ENCODE measurements at regions not wholly inside any gene's neighbourhood (a gene's known extent, or its start where the extent isn't known, plus 50 kb on each side); places are given as distances from the start of the nearest gene placed in this dataset.
A peak's percentile ranks its signal among the peaks of the same experiment; 100 is the strongest.
"Not testable (repeated sequence)": the region's sequence is repeated elsewhere in the genome, so short reads cannot be mapped to it uniquely, and the experiment has no call there.

DNA sequence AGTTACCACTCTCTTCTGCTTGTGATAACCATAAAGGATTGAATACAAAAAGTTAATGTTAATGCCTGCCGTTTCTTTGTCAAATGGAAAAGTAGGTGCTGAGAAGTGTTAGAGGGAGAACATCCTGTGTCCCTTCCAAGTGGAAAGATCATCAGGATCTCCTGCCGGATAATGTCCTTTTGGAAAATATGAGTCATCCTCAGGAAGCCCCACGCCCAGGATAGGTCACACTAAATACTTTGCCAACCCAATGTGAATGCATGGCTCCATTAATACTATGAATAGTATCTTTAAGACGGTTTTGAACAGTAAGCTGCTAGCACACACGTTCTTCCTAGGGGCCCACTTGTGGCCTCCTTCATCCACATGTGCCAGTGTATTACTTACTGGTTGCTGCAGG lies 279.5 kb downstream of the ZNF326 start:
- DNase-seq: no peak

DNA sequence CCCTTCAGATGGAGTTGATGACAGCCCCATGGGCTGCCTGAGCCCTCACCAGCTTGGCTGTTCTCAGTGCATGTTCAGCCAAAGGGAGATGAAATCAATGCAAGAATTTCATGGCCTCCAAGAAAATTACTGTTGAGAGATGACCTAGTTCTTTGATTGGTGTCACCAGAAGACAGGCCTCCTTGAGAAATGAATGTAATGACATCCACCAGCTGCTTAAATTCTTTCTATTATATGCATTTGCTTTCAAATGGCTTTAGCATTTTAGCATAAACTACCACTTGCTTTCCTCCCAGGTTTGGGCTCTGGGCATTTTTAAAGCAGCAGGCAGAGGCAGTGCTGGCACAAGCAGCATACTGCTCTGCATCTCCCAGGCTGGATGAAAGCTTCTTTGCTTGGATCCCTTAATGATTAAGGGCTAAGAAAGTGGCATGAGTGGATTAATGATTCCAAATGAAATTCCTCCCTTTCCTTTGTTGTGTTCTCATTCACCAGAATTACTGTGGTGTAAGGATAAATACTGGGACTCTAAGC lies 278.4 kb downstream of the ZNF326 start:
- DNase-seq: no peak

DNA sequence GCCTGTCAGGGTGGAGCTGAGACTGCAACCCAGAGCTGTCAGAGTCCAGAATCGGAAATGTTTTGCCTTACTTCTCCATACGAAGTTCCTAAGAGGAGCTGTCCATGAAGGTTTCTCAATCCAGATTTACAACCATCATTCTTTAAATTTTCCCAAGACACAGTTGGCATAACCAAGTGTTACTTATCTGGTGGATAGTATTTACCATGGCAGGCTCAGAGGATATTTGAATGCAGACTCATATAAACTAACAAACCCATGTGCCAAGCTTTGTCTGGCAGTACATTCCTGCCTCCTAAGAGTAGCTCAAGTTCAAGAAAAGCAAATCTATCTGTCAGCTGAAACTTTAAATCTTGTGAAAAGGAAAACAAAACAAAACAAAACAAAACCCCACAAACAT lies 267.9 kb downstream of the ZNF326 start:
- peak; percentile 2 for DNase-seq

DNA sequence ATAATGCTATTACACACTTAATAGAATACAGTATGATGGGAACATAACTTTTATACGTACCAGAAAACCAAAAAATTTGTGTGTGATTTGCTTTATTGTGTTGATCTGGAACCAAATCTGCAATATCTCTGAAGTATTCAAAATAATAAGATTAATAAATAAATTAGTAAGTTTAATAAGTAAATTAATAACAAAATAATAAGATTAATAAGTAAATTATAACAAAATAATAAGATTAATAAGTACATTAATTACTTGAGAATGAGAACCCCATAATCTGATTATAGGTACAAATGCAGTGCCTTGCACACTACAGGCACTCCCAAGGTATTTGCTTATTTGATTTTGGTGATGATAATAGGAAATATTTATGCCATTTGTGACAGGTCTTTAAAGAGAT lies 267.4 kb downstream of the ZNF326 start:
- no peak for DNase-seq

DNA sequence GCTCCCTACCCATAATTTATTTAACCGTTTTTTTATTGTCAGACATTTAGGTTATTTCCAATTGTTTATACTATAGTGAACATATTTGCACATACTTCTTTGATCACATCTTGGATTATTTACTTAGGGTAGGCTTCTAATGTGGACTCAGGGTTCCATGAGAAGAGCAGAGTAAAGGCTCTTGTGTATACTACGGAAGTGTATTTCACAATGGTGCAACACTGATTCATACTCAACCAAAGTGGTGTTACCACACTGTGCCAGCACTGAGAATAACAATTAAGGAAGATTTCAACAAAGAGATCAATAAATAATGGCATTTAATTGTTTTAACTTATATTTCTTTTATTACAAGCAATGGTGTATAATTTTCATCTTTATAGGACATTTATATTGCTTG lies 251.2 kb downstream of the ZNF326 start:
- DNase-seq: no peak

DNA sequence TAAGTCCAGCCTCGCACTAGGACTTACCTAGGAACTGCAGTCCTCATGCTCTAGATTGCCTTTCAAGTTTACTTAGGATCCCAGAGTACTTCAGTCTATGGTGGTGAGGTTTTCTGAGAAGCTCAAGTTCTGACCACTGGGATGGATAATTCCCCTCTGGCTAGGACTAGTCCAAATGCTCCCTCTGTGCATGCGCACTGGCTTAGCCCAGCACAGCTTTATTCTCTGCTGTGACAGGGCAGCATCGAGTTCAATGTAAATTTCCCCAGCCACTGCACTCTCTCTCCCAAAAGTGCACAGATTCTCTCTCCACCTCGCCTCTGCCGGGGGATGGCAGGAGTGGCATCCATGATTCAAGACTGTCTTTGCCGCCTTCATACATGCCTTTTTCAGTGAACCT lies 241.6 kb downstream of the ZNF326 start:
- DNase-seq: no peak

DNA sequence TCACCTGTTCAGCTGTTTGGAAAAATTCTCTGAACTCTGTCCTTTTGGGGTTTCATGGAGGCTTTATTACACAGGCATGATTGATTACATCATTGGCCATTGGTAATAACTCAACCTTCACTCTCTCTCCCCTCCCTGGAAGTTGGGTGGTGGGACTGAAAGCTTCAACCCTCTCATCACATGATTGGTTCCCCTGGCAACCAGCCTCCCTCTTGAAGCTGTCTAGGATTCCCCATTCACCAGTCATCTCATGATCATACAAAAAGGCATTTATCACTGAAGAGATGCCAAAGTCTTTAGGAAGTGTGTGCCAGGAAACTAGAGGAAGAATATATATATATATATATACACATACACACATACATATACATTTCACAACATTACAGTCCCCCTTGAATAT lies 228.5 kb downstream of the ZNF326 start:
- DNase-seq: peak; percentile 5

DNA sequence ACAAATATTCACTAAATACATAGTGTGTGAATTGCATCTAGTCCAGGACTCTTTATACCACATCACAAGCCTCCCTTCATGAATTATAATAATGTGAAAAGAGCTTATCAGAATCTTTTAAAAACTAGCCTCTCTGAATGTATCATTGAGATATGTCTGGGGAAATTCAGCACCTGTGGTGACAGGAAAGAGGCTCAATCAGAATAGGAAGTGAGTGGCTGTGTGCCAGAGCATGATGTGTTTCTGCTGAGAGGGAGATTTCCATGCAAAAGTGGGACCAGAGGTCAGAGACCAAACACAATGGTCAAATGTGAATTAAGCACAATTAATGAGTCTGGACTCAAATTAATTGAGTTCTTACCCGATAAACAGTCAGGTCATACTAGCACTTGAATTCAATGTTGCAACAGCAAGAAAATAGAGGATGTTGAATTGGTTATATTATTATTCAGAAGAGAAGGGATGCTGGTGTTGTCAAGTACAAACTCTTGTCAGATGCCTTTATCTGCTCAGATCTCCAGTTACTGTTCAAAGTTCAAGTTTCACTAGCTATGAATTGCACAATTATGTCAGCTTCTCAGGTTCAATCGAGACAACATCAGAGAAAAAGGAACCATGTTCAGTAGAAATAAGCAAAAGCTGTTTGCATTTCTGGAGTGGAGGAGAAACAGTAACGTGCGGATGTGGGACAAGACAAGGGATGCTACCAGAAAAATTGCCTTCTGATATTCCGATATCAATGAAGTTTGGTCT lies 226.2 kb downstream of the ZNF326 start:
- no peak for DNase-seq

DNA sequence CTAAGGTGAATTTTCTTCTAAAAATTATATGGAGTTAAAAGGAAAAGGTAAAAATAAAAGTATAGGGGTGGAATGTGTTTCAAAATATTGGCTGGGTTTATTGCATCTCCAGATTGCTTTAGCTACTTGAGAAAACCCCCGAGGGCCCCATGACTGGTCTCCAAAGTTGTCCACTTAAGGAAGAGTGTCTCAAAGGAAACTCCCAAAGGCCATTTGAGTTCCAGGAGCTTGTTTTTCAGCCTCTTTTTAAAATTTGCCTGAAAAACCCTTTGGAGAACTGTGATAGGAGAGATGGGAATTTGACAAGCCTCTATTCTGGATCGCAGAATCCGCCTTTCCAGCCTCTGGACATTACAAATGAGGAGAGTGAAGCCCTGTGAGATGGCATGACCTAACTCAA lies 225.6 kb downstream of the ZNF326 start:
- DNase-seq: no peak

DNA sequence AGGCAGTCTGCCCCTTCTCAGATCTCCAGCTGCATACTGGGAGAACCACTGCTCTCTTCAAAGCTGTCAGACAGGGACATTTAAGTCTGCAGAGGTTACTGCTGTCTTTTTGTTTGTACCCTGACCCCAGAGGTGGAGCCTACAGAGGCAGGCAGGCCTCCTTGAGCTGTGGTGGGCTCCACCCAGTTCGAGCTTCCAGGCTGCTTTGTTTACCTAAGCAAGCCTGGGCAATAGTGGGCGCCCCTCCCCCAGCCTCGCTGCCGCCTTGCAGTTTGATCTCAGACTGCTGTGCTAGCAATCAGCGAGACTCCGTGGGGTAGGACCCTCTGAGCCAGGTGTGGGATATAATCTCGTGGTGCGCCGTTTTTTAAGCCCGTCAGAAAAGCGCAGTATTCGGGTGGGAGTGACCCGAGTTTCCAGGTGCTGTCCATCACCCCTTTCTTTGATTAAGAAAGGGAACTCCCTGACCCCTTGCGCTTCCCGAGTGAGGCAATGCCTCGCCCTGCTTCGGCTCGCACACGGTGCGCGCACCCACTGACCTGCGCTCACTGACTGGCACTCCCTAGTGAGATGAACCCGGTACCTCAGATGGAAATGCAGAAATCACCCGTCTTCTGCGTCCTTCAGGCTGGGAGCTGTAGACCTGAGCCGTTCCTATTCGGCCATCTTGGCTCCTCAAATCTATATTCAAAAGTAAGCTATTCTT lies 224.4 kb downstream of the ZNF326 start:
- not testable (repeated sequence) for DNase-seq

DNA sequence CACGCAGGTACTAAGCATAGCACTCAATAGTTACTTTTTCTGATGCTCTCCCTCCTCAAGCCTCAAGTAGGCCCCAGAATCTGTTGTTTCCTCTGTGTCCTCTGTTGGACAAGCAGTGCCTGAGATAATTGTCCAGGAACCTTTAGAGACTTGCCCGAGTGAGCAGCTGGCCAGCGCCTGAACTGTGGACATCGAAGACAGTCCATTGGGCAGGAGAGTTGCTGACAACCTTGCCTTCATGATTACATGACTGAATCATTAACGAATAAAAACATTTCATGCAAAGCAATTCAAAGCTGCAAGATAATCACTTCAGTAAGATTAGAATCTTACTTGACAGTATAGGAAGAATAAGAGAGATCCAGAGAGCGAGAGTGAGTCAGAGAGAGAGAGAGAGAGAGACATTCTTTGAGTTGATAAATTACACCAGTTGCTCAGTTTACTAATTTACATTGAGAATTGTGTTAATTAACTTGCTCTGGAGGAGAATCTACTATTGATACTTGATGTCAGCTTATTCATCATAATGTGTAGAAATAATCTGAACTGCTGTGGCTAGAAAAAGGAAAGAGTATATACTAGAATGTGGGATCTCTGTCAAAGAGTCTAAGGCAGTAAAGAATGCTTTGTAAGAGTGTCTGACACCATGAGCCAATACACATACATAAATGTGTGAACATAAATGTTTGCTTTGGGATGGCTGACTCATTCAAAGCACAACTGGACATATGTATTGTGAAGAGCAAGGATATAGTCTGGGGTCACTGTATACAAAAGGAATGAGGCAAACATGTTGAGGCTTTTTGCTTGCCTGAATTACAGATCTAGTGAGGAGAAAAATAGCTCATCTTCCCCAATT lies 216.0 kb downstream of the ZNF326 start:
- no peak for DNase-seq

DNA sequence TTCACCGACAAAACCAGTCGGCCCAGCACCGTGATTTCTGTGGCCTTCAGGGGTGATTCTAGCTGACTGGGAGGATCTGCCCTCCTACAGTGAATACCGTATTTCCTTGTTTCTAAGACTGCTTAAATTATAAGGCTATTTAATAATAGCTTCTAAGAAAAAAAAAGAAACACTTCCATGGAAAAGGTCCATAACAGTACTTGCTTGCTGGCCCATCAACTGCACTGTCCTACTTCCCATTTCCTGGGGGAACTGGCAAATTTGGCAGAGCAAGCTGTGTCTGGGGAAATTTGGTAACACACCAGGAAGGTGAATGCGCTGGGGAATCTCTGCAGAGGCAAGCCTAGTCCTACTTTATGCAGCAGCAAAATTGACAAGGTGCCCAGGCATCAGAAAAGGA lies 214.0 kb downstream of the ZNF326 start:
- no peak for DNase-seq

DNA sequence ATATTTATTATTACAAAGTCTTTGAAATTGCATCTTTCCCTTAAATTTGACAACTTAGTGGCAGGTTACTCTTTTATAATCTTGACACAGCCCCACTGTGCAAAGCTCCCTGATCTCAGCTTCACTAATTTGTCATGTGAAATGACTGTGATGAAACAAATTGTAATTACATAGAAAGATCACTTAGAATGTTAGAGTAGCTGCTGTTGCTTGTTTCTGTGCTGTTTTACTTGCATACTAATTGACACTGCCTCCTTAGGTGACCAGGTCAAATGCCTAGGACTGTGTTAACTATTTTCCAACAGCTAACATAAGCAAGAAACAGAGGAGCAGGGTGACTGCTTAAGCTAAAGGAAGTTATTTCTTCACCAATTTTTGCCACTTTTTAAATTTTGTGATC lies 211.3 kb downstream of the ZNF326 start:
- no peak for DNase-seq

DNA sequence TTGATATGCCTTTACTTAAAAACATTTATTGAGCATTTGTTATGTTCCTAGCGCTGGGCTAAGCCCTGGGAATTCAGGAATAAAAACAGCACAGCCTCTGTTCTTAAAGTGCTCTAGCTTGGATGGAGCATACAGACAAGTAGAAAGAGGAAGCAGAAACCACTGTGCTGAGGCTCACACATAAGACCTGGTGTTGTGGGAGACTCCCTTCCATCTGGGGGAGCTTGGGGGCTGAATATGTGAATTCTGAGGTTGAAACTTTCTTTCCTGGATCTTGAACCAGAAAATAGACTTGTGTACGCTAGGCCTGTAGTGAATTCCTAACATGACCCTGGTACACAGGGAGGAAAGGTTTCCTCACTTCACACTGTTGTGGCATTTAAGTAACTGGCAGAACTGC lies 209.9 kb downstream of the ZNF326 start:
- no peak for DNase-seq

DNA sequence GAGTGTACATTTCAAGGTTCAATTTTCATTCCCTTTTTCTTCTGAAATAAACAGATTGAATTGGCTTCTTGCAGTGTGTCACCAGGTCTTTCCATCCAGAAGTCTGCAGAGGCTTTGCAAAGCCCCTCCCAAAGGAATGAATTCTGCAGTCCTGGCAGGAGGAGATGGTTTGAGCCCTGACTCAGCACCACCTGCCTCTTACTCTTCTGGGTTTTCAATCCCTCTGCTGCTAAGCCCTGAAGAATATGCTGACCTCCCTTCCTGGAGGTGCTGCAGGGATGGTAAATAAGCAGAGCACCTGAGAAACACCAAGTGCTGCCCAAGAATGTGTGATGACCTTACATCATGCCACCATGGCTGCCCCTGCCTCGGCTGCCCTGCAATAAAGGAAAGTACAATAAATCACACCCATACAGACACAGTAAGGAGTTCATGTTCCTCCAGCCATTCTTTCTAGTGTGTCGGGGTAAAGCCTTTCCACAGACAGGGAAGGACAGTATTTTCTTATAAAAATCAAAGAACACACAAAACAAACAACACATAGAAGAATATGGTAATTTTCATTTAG lies 209.2 kb downstream of the ZNF326 start:
- DNase-seq: no peak

DNA sequence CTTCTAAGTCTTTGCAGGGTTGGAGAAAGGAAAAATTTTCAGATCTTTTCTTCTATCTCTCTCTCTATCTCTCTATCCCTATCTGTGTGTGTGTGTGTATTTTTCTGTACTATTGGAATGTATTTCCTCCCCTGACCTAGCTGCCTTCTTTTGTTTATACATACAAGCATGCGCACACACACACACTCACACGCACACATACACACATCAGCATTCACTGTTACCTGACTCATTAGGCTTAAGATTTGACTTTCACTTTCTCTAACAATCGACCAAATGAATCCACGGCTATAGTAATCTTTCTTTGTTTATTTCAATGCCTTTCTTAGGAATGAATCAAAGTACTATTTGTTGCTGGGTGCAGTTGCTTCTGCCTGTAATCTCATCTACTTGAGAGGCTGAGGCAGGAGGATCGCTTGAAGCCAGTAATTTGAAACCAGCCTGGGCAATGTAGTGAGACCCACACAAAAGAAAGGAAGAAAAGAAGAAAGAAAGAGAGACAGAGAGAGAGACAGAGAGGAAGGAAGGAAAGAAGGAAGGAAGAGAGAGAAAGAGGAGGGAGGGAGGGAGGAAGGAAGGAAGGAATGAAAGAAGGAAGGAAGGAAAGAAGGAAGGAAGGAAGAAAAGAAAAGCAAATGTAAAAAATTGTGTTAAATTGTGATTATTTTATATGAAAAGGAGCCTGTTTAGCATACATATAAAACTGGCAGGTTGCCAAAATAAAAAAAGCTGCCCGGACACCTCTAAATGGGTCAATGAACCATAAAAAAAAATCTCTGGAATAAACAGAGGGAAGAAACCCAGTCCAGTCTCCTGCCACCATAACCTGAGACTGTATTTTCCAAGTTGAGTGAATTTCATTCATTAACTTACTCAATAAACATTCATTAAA lies 206.8 kb downstream of the ZNF326 start:
- peak; percentile 38 for DNase-seq

DNA sequence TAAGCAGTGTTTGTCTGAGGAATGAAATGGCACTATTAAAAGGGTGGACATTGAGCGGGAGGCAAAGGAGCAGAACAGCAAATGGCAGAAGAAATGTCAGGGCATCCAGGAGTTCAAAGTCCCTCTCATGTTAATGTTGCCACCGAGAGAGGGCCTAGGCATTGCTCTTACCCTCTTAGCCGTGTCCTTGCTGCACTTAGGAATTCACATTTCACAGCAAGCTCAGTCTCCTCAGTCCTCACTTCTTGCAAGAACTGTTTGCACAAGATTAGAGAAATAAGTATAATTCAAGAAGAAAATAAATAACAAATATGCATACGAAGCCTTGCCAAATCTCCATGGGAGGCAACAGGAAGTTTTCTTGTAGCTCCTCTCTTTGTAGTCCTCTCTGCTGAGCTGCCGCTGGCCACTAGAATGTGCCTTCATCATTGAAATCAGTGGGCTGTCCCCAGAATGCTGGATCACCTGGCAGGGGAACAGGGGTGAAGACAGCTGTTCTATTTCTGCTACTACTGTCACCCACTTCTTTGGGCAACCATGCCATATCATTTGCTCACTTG lies 205.8 kb downstream of the ZNF326 start:
- no peak for DNase-seq

DNA sequence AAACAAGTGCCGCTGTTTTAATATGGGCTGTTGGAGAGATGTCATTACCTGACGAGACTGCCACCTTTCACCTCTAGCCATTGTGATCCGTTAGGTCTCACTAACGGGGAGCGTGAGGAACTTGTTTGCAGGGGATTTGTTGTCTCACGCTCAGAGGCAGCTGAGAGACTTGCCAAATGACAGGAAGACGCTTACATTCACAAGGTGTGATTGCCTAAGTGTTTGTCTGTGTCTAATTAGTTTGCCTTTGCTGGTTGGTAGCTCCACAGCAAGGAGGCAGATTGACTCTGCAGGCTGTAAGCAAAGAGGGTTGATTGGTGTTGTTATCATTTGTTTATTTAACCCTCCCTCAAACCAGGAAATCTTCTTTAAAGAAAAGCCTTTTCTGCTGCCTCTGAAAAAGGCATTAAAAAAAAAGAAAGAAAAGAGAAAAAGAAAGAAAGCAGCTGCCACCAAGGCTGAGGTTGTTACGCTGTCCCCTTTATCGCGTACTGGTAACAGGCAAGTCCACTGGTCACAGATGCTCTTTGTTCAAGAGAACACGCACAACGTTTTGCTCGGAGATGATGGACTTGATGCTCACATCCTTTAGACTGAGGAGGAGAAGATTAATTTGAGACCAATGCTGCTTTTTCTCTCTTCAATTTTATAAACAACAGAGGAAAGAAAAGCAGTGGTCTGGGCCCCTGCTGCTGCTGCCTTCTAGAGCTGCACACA lies 203.9 kb downstream of the ZNF326 start:
- no peak for DNase-seq

DNA sequence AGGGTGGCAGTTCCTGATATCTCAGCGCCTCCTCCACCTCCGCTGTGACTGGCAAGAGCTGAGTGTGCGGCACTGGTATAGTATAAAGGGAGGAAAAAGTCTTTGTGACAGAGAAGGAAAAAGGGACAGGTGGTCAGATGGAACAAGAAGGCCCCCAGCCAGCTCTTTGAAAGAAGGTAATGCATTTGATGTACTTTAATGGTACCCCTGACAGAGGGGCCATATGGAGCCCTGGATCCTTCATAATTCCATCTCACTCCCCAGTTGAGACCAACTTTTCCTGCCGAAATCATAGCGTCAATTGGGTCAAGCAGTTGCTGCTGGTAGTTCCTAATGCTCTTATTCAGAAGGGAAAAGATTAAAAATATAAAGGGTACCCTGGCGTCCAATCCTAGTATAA lies 198.2 kb downstream of the ZNF326 start:
- no peak for DNase-seq

DNA sequence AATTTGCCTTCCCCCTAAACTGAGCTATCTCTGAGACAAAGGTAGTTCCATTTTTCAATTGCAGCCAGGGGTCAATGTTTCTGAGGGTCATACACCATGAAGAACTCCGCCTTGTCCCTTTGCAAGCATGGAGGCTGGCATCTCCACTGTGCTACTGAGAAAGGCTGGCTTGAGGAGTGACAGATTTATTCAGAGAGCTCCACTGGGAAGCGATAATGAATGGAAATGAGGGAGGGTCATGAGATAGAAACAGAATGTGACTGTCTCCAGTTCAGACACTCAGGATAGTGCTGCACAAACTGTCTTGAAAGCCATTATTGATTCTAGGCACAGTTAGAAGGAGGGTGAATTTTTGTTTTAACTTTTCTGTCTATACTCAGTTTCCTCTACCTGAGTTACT lies 197.5 kb downstream of the ZNF326 start:
- DNase-seq: no peak

DNA sequence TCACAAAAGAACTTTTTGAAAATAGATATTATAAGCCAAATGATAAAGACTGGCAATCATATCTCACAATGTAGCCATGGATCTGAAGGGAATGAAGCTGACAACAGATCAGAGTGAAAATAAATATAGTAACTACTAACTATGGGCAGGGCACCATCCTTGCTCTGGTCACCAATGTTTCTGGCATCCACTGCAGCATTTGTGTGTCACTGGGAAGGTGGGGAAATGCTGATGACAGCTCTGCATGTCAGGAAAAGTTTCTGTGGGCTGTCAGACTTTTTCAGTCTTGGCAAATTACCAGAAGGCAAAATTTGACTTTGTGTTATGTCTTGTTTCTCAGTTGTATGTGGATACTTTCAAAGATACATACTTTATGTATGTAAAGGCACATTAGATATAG lies 195.6 kb downstream of the ZNF326 start:
- DNase-seq: no peak

All from NCI-H226 (cell line).